ENCODE measurements at regions not wholly inside any gene's neighbourhood (a gene's known extent, or its start where the extent isn't known, plus 50 kb on each side); places are given as distances from the start of the nearest gene placed in this dataset.

DNA sequence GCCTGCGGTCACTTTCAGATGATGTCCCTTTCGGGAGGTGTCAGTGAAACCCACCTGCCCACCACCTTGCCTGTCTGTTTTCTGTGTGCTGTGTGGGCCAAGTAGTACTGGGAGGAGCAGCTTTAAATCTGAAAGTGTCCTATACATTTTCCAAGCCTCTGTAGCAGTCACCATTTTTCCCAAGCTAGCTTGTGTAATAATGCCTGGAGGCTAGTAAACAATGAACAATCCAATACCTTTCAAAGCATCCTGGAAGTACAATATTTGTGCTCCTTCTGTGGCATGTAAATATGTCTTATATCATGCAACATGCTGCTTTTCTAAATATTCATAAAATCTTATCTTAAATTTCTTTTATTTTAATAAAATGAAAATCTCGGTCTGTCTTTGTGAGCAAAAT lies 111.6 kb upstream of the C1GALT1C1 start:
- H3K4me3 ChIP-seq: no peak overlapping the region
- no peak for DNase-seq
- WGBS, 2 donors: 92 to 100% methylated on average over 1 to 3 of the region's 3 CpGs
- no peaks in the 10 kb centered on the region for H3K9me3 ChIP-seq
- H3K27me3 ChIP-seq: no peaks in the 10 kb centered on the region
- no peak overlapping the region for H3K27ac ChIP-seq
- H3K36me3 ChIP-seq: no peaks in the 10 kb centered on the region
- H3K4me1 ChIP-seq: no peaks in the 10 kb centered on the region
- ATAC-seq (ENCODE audit: low FRiP score in 2 of 2): no peak
- TF ChIP-seq POLR2AphosphoS5 (IDR thresholded peaks at IDR 0.05) (no peak), EP300 (IDR thresholded peaks at IDR 0.05) (no peak), POLR2A (IDR thresholded peaks at IDR 0.05) (no peak), CTCF (IDR thresholded peaks at IDR 0.05) (no peak)

DNA sequence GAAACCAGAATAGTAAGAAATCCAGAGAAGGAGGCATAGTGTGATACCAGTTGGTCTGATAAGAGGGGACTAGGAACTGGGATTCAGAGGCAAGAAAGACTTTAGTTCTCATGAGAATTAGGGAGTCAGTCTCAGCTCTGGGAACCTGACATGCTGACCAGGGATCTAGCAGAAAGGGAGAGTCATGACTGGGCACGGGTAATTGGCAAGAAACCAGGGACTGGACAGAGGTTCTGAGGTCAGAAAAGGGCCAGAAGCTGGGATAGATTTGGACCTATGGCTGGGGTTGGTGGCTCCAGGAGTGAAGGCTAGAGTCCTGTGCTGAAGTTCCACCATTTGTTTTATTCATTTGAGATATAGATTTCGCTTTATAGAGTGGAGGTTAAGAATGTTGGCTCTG lies 110.2 kb upstream of the C1GALT1C1 start:
- WGBS, 2 donors: 63 to 75% methylated on average over 2 of the region's 2 CpGs
- ATAC-seq (ENCODE audit: low FRiP score in 2 of 2): no peak
- TF ChIP-seq POLR2A (IDR thresholded peaks at IDR 0.05): no peak
- TF ChIP-seq CTCF (IDR thresholded peaks at IDR 0.05): no peak
- TF ChIP-seq POLR2AphosphoS5 (IDR thresholded peaks at IDR 0.05): no peak
- TF ChIP-seq EP300 (IDR thresholded peaks at IDR 0.05): no peak
- no peak for DNase-seq
- Histone ChIP-seq H3K9me3 (no peaks in the 10 kb centered on the region), H3K4me1 (no peaks in the 10 kb centered on the region), H3K36me3 (no peaks in the 10 kb centered on the region), H3K27ac (no peak overlapping the region), H3K4me3 (no peak overlapping the region), H3K27me3 (no peaks in the 10 kb centered on the region)

- no peak for ATAC-seq (ENCODE audit: low FRiP score in 2 of 2)
- Histone ChIP-seq H3K4me3 (no peak overlapping the region), H3K9me3 (no peaks in the 10 kb centered on the region), H3K27ac (no peak overlapping the region), H3K27me3 (no peaks in the 10 kb centered on the region), H3K4me1 (no peaks in the 10 kb centered on the region), H3K36me3 (no peaks in the 10 kb centered on the region)
- no peak for DNase-seq
- TF ChIP-seq POLR2AphosphoS5 (IDR thresholded peaks at IDR 0.05) (no peak), POLR2A (IDR thresholded peaks at IDR 0.05) (no peak), EP300 (IDR thresholded peaks at IDR 0.05) (no peak), CTCF (IDR thresholded peaks at IDR 0.05) (no peak)
These were observed 109.4 kb upstream of the C1GALT1C1 start for GRCh38 chrX:120739300-120739699.

DNA sequence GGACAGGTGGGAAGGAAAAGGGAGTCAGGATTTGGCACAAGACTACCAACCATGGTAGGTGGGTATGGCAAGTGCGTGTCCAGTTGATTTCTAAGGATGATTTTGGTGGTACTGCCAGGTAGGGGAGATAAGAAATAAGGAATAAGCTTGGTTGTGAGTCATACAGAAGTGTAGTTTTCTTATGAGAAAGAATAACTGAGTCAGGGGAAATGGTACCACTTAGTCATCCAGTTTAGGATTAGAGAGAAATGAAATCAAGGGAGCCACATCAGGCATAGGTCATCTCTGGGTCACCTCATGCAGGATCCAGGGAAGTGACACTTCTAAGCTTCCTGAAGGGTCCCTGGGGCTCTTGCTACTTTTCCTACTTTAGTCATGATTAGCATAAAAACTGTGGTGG lies 107.1 kb upstream of the C1GALT1C1 start:
- Histone ChIP-seq H3K27ac (no peak overlapping the region), H3K9me3 (no peaks in the 10 kb centered on the region), H3K4me1 (no peaks in the 10 kb centered on the region), H3K27me3 (no peaks in the 10 kb centered on the region), H3K36me3 (no peaks in the 10 kb centered on the region), H3K4me3 (no peak overlapping the region)
- DNase-seq (no peak), ATAC-seq (ENCODE audit: low FRiP score in 2 of 2) (no peak)
- TF ChIP-seq POLR2A (IDR thresholded peaks at IDR 0.05) (no peak), EP300 (IDR thresholded peaks at IDR 0.05) (no peak), CTCF (IDR thresholded peaks at IDR 0.05) (no peak), POLR2AphosphoS5 (IDR thresholded peaks at IDR 0.05) (no peak)
- WGBS, 2 donors: 54 to 81% methylated on average over 1 of the region's 1 CpG

DNA sequence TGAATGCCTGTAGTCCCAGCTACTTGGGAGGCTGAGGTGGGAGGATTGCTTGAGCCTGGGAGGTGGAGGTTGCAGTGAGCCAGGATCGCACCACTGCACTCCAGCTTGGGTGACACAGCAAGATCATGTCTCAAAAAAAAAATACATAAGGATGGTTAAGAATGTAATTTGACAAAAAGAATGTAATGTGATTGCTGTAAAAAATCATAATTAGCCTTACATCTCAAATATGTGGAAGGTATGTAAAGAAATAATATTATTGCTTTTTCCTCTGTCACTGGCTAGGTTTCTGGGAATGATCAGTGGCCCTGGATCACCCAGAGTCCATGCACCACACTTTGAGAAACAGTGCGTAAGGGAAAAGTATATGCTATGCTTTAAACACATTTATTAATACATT lies 106.1 kb upstream of the C1GALT1C1 start:
- no peaks in the 10 kb centered on the region for H3K4me1 ChIP-seq
- no peaks in the 10 kb centered on the region for H3K36me3 ChIP-seq
- no peak for DNase-seq
- TF ChIP-seq EP300 (IDR thresholded peaks at IDR 0.05) (no peak), CTCF (IDR thresholded peaks at IDR 0.05) (no peak), POLR2AphosphoS5 (IDR thresholded peaks at IDR 0.05) (no peak), POLR2A (IDR thresholded peaks at IDR 0.05) (no peak)
- no peak for ATAC-seq (ENCODE audit: low FRiP score in 2 of 2)
- no peaks in the 10 kb centered on the region for H3K9me3 ChIP-seq
- 88 to 92% methylated on average over 2 of the region's 2 CpGs for WGBS, 2 donors
- no peak overlapping the region for H3K4me3 ChIP-seq
- H3K27me3 ChIP-seq: no peaks in the 10 kb centered on the region
- no peak overlapping the region for H3K27ac ChIP-seq

Measured in upper lobe of left lung (tissue), 6 donors.